Skeletal muscle tissue (tissue), 3 donors: ENCODE measurements at regions not wholly inside any gene's neighbourhood (a gene's known extent, or its start where the extent isn't known, plus 50 kb on each side); places are given as distances from the start of the nearest gene placed in this dataset.
"Not testable (repeated sequence)": the region's sequence is repeated elsewhere in the genome, so short reads cannot be mapped to it uniquely, and the experiment has no call there.

ENCODE experiments used
- H3K27ac ChIP-seq: one replicate; pipeline ENCODE4 v1.7.0; 2013; ENCODE audit warnings: mild to moderate bottlenecking, low read depth, low read length, inconsistent platforms
- H3K27me3 ChIP-seq, 3 donors: one replicate each; pipeline ENCODE4 v1.7.0; 2013; ENCODE audit warnings: low read length in 3 of 3; ENCODE audit not compliant: control insufficient read depth in 3 of 3, insufficient read depth in 3 of 3
- H3K36me3 ChIP-seq, 3 donors: one replicate each; pipeline ENCODE4 v1.7.0; 2013; ENCODE audit warnings: low read length in 3 of 3; ENCODE audit not compliant: control insufficient read depth in 3 of 3, insufficient read depth in 3 of 3
- H3K4me1 ChIP-seq, 3 donors: one replicate each; pipeline ENCODE4 v1.7.0; 2013; ENCODE audit warnings: low read length in 3 of 3, mild to moderate bottlenecking in 3 of 3; ENCODE audit not compliant: control insufficient read depth in 3 of 3, insufficient read depth in 3 of 3
- H3K4me3 ChIP-seq, 3 donors: one replicate each; pipeline ENCODE4 v1.7.0; 2013; ENCODE audit warnings: low read length in 3 of 3
- H3K9ac ChIP-seq, 3 donors: one replicate each; pipeline ENCODE4 v1.7.0; 2013; ENCODE audit warnings: low read length in 3 of 3, mild to moderate bottlenecking in 3 of 3, moderate library complexity in 2 of 3, low read depth in 1 of 3
- H3K9me3 ChIP-seq, 3 donors: one replicate each; pipeline ENCODE4 v1.7.0; 2013; ENCODE audit warnings: low read length in 3 of 3; ENCODE audit not compliant: control insufficient read depth in 3 of 3
- donor health status: Osteomylitis.

DNA sequence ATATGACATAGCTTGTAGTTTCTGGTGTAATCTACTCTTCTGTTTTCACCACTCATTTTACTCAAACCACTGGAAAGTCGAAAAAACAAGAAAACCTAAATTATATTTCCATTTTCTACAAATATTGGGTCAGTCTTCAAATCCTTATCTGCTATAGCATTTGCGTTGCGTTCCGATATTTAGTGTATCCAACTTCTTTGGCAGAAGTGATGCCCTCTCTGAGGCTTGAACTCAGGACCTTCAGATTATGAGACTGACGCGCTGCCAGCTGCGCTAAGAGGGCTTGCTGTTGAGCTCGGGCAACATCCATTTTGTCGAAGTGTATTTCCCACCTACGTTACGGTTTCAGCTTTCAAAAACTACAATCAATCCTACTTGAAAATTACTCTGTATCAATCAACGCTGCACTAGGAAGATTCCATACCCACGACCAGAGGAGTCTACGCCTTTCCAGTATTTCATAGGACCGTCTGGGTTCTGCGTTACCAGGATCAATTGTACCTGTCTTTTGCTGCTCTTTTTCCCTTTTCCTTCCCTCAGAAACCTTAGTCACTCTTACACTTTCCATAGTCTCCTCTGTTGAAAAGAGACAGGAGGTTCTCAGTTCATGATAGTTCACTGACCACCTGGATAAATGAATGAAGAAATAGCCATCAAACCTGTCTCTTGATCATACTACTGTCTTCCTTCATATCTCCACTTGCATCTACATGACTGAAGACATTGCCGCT is 140.5 kb upstream of the ZNF322 start:
- not testable (repeated sequence) for H3K9me3 ChIP-seq, H3K9ac ChIP-seq, H3K27me3 ChIP-seq, H3K27ac ChIP-seq, H3K36me3 ChIP-seq, H3K4me3 ChIP-seq, H3K4me1 ChIP-seq

DNA sequence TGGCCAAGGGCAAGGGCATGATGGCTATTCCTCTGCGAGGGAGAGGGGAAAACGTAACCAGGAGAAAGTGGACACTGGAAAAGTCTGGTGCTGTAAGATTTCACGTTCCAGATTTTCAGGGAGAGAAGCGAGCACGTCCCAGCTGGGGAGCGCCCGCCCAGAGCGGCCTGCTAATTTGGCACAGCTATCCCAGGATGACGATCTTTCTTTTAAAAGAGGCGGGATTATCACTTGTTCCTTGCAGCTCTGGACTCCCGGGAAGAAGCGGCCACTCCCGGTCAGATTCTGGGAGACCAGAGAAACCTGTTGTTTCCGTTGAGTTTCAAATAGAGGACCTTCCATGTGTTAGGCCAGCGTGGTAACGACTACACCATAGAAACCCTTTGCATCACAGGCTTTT is 144.2 kb upstream of the ZNF322 start:
- not testable (repeated sequence) for H3K4me3 ChIP-seq, H3K27ac ChIP-seq, H3K9me3 ChIP-seq, H3K27me3 ChIP-seq, H3K9ac ChIP-seq, H3K4me1 ChIP-seq, H3K36me3 ChIP-seq

DNA sequence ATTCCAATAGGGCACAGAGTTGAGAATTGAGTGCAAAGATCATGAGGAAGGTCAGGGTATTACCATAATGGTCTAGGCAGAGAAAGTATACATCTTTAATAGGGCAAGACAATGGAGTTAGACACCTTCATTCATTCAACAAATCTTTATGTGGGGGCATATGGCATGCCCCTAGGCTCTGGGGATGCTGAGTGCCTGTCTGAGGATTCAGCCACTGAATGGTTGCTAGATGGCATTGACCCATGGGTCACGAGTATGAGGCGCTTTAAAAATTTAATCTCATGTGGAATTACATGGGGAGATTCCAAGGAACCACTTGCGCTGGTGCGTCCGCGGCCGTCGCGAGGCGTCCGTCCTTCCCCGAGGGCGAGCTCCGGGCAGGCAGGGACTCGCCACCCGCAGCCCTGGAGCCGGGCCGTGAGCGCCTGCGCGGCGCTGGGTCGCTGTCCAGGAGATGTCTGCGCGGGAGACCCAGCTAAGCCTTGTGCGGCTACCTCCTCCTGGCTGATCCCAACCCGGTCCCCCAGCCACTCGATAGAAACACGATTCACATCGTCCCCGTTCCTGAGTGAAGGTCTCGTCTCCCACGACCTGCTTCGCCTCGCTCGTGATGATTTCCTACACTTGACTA is 152.1 kb upstream of the ZNF322 start:
- H3K4me1 ChIP-seq, H3K4me3 ChIP-seq, H3K9me3 ChIP-seq, H3K36me3 ChIP-seq, H3K27ac ChIP-seq, H3K27me3 ChIP-seq, H3K9ac ChIP-seq: not testable (repeated sequence)

DNA sequence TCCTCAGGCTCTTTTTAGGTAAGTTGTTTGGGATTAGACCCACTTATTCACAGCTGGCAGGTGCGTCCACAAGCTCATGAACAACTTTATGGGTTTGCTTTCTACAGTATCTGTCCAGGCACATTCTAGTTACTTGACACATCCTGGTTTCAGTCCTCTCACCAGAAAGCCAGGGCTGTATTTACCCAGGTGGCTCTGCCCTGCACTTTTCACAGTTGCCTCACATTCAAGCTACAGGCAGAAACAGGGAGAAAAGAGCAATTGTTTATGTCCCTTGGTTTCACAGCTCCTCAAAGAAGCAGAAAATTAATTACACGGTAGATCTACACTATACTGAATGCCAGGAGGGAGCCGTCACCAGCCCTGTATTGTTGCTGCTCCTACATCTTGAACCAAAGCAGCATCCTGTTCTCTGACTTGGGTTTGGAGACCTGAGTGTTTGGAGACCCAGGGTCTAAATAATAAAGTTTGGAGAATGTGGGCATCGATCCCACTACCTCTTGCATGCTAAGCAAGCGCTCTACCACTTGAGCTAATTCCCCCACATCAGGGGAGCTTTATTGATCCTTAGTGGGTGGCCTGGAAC is 159.2 kb upstream of the ZNF322 start:
- H3K4me1 ChIP-seq, H3K9me3 ChIP-seq, H3K4me3 ChIP-seq, H3K36me3 ChIP-seq, H3K9ac ChIP-seq, H3K27ac ChIP-seq, H3K27me3 ChIP-seq: not testable (repeated sequence)

DNA sequence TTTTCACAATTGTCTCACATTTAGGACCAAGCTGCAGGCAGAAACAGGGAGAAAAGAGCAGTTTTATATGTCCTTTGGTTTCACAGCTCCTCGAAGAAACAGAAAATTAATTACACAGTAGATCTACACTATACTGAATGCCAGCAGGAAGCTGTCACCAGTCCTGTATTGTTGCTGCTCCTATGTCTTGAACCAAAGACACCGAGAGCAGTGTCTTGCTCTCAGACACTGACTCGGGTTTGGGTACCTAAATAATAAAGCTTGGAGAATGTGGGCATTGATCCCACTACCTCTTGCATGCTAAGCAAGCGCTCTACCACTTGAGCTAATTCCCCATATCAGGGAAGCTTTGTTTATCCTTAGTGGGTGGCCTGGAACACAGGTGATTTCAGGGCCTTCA is 168.4 kb upstream of the ZNF322 start:
- H3K27ac ChIP-seq, H3K4me3 ChIP-seq, H3K36me3 ChIP-seq, H3K9me3 ChIP-seq, H3K4me1 ChIP-seq, H3K9ac ChIP-seq, H3K27me3 ChIP-seq: not testable (repeated sequence)

DNA sequence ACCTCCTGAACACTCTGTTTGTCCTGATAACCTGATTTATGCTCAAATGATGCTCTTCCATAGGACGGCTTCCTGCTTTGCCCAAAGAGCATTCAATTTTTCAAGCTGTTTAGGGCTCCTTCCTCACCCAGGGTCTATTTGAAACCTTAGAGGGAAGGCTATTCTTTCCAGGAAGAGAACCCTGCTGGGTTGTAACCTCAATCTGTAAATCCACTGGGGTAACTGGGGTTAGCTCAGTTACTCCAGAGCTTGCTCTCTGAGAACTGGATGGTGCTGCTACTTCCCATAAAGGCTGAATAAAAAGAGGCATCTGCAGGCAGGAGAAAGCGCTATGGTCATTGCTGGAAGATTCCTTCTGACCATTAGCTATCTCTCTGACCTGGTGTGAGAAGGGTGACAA is 169.9 kb upstream of the ZNF322 start:
- not testable (repeated sequence) for H3K36me3 ChIP-seq, H3K9me3 ChIP-seq, H3K4me1 ChIP-seq, H3K4me3 ChIP-seq, H3K27me3 ChIP-seq, H3K27ac ChIP-seq, H3K9ac ChIP-seq

DNA sequence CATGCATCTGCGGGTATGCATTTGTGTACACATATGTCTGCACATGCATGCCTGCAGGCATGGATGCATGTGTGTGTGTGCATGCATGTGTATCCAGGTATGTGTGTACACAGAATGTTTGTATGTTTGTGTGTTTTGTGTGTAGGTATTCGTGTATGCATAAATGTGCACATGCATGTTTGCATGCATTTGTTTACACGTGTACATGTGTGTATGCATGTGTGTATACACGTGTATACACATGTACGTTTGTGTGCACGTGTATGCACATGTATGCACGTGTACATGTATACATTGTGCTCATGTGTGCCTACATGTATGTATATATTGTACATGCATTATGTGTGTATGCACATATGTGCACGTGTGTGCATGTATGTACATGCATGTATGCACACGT is 171.4 kb upstream of the ZNF322 start:
- H3K4me3 ChIP-seq, H3K4me1 ChIP-seq, H3K9me3 ChIP-seq, H3K27me3 ChIP-seq, H3K36me3 ChIP-seq, H3K27ac ChIP-seq, H3K9ac ChIP-seq: not testable (repeated sequence)

DNA sequence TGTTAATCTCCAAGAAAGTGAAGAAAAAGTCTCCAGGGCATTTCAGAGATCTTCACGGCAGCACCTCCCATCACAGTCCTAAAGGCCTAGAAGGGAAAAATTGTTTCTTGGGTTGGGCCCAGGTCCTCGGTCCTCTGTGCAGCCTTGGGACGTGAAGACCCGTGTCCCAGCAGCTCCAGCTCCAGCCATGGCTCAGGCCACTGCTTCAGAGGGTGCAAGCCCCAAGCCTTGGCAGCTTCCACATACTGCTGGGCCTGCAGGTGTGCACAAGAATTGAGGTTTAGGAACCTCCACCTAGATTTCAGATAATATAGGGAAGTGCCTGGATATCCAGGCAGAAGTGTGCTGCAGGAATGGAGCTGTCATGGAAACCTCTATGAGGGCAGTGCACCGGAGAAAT is 176.2 kb upstream of the ZNF322 start:
- H3K36me3 ChIP-seq, H3K27ac ChIP-seq, H3K9me3 ChIP-seq, H3K27me3 ChIP-seq, H3K9ac ChIP-seq, H3K4me3 ChIP-seq, H3K4me1 ChIP-seq: not testable (repeated sequence)

DNA sequence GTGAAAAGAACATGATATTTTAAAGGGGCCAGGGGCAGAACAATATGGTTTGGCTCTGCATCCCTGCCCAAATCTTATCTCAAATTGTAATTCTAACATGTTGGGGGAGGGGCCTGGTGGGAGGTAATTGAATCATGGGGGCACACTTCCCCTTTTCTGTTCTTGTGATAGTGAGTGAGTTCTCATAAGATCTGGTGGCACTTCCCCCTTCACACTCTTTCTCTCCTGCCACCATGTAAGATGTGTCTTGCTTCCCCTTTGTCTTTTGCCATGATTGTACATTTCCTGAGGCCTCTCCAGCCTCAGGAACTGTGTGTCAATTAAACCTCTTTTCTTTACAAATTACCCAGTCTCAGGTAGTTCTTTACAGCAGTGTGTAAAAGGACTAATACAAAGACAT is 177.1 kb upstream of the ZNF322 start:
- H3K27me3 ChIP-seq, H3K9me3 ChIP-seq, H3K4me3 ChIP-seq, H3K9ac ChIP-seq, H3K27ac ChIP-seq, H3K36me3 ChIP-seq, H3K4me1 ChIP-seq: not testable (repeated sequence)

DNA sequence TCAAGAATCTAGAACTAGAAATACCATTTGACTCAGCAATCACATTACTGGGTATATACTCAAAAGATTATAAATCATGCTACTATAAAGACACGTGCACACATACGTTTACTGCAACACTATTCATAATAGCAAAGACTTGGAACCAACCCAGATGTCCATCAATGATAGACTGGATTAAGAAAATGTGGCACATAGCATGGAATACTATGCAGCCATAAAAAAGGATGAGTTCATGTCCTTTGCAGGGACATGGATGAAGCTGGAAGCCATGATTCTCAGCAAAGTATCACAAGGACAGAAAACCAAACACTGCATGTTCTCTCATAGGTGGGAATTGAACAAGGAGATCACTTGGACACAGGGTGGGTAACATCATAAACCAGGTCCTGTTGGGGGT is 185.3 kb upstream of the ZNF322 start:
- not testable (repeated sequence) for H3K9me3 ChIP-seq, H3K27ac ChIP-seq, H3K27me3 ChIP-seq, H3K4me1 ChIP-seq, H3K9ac ChIP-seq, H3K36me3 ChIP-seq, H3K4me3 ChIP-seq
